ENCODE measurements at regions not wholly inside any gene's neighbourhood (a gene's known extent, or its start where the extent isn't known, plus 50 kb on each side); places are given as distances from the start of the nearest gene placed in this dataset.

DNA sequence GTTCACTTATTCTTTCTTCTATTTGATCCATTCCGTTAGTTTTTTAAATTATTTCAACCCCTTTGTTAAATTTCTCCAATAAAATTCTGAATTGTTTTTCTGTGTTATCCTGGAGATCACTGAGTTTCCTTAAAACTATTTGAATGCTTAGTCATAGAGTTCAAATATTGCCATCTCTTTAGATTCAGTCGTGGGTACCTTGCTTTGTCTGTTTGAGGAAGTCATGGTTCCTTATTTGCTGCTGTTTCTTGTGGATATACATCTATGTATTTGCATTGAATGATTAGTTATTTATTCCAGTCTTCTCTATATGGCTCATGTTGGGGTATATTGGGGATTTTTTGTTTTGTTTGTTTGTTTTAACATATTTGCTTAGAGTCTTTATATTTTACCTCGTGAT lies 80.6 kb downstream of the HINT1 start:
- H3K9me3 Mint-ChIP-seq: peaks cover 12% of the 10 kb centered on the region
- Histone ChIP-seq H3K27ac (no peak overlapping the region), H3K36me3 (peaks cover 4% of the 10 kb centered on the region), H3K9me3 (ENCODE audit: low read depth) (peaks cover 4% of the 10 kb centered on the region), H2AFZ (replicated peaks) (no peak overlapping the region), H3K4me2 (no peak overlapping the region), H3K4me1 (peaks cover 6% of the 10 kb centered on the region), H3K4me3 (no peak overlapping the region), H3K9ac (no peak overlapping the region), H4K20me1 (ENCODE audit: low read depth) (no peaks in the 10 kb centered on the region), H3K27me3 (no peaks in the 10 kb centered on the region), H3F3A (ENCODE audit: low read depth) (peaks cover 8% of the 10 kb centered on the region), H3K79me2 (ENCODE audit: low read depth) (no peaks in the 10 kb centered on the region)
- H3K27me3 Mint-ChIP-seq (ENCODE audit: insufficient read depth, low read depth): peaks cover 4% of the 10 kb centered on the region
- H3K4me3 Mint-ChIP-seq: no peak overlapping the region
- H3K27ac Mint-ChIP-seq: no peak overlapping the region
- no peak for DNase-seq (ENCODE audit: low spot score)
- no peaks in the 10 kb centered on the region for H3K36me3 Mint-ChIP-seq
- TF ChIP-seq EZH2 (IDR thresholded peaks at IDR 0.05) (no peak), EZH2phosphoT487 (IDR thresholded peaks at IDR 0.05) (no peak)
- TF ChIP-seq, protein P1, sequence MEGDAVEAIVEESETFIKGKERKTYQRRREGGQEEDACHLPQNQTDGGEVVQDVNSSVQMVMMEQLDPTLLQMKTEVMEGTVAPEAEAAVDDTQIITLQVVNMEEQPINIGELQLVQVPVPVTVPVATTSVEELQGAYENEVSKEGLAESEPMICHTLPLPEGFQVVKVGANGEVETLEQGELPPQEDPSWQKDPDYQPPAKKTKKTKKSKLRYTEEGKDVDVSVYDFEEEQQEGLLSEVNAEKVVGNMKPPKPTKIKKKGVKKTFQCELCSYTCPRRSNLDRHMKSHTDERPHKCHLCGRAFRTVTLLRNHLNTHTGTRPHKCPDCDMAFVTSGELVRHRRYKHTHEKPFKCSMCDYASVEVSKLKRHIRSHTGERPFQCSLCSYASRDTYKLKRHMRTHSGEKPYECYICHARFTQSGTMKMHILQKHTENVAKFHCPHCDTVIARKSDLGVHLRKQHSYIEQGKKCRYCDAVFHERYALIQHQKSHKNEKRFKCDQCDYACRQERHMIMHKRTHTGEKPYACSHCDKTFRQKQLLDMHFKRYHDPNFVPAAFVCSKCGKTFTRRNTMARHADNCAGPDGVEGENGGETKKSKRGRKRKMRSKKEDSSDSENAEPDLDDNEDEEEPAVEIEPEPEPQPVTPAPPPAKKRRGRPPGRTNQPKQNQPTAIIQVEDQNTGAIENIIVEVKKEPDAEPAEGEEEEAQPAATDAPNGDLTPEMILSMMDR (IDR thresholded peaks at IDR 0.05): no peak
- no peaks in the 10 kb centered on the region for H3K4me1 Mint-ChIP-seq

GRCh38 chr5:131081913-131082488 lies 83.1 kb downstream of the HINT1 start:
- Histone ChIP-seq H3K9me3 (ENCODE audit: low read depth) (peaks cover 4% of the 10 kb centered on the region), H3K4me3 (no peak overlapping the region), H3K4me1 (peaks cover 11% of the 10 kb centered on the region), H3K27me3 (no peaks in the 10 kb centered on the region), H3K36me3 (peaks cover 4% of the 10 kb centered on the region), H3K79me2 (ENCODE audit: low read depth) (no peaks in the 10 kb centered on the region), H3F3A (ENCODE audit: low read depth) (peaks cover 11% of the 10 kb centered on the region), H4K20me1 (ENCODE audit: low read depth) (no peaks in the 10 kb centered on the region), H3K4me2 (no peak overlapping the region), H2AFZ (replicated peaks) (no peak overlapping the region), H3K9ac (no peak overlapping the region), H3K27ac (no peak overlapping the region)
- H3K9me3 Mint-ChIP-seq: peaks cover 5% of the 10 kb centered on the region
- TF ChIP-seq EZH2 (IDR thresholded peaks at IDR 0.05): no peak
- TF ChIP-seq, protein P1 (IDR thresholded peaks at IDR 0.05): no peak
- TF ChIP-seq EZH2phosphoT487 (IDR thresholded peaks at IDR 0.05): no peak
- peaks cover 4% of the 10 kb centered on the region for H3K27me3 Mint-ChIP-seq (ENCODE audit: insufficient read depth, low read depth)
- no peaks in the 10 kb centered on the region for H3K4me1 Mint-ChIP-seq
- no peaks in the 10 kb centered on the region for H3K36me3 Mint-ChIP-seq
- no peak overlapping the region for H3K4me3 Mint-ChIP-seq
- no peak for DNase-seq (ENCODE audit: low spot score)
- peak overlapping the region; percentile 2 for H3K27ac Mint-ChIP-seq

GRCh38 chr5:131081374-131081773 lies 83.7 kb downstream of the HINT1 start:
- Mint-ChIP-seq H3K9me3 (no peaks in the 10 kb centered on the region), H3K4me3 (no peak overlapping the region), H3K27me3 (ENCODE audit: insufficient read depth, low read depth) (peaks cover 4% of the 10 kb centered on the region), H3K27ac (no peak overlapping the region), H3K4me1 (no peaks in the 10 kb centered on the region), H3K36me3 (no peaks in the 10 kb centered on the region)
- no peaks in the 10 kb centered on the region for H3K9me3 ChIP-seq (ENCODE audit: low read depth)
- H3K27me3 ChIP-seq: no peaks in the 10 kb centered on the region
- no peak overlapping the region for H3K4me3 ChIP-seq
- H2AFZ ChIP-seq (replicated peaks): no peak overlapping the region
- H3K9ac ChIP-seq: no peak overlapping the region
- peaks cover 11% of the 10 kb centered on the region for H3K4me1 ChIP-seq
- no peak for DNase-seq (ENCODE audit: low spot score)
- no peak overlapping the region for H3K27ac ChIP-seq
- no peaks in the 10 kb centered on the region for H3K79me2 ChIP-seq (ENCODE audit: low read depth)
- no peaks in the 10 kb centered on the region for H4K20me1 ChIP-seq (ENCODE audit: low read depth)
- H3K4me2 ChIP-seq: no peak overlapping the region
- no peaks in the 10 kb centered on the region for H3K36me3 ChIP-seq
- TF ChIP-seq EZH2 (IDR thresholded peaks at IDR 0.05) (no peak), EZH2phosphoT487 (IDR thresholded peaks at IDR 0.05) (no peak)
- TF ChIP-seq, protein P1 (IDR thresholded peaks at IDR 0.05): no peak
- peaks cover 11% of the 10 kb centered on the region for H3F3A ChIP-seq (ENCODE audit: low read depth)

Data from neural progenitor cell (in vitro differentiated cells).